NCI-H524 (cell line): ENCODE measurements at regions not wholly inside any gene's neighbourhood (a gene's known extent, or its start where the extent isn't known, plus 50 kb on each side); places are given as distances from the start of the nearest gene placed in this dataset.

Source experiments
- DNase-seq, 2 experiments: peaks; one replicate each; lab custom pipeline; 2025; lab: John Stamatoyannopoulos, UW

GRCh38 chr7:130961128-130961601 is 227.2 kb upstream of the KLF14 start:
- DNase-seq: no peak

GRCh38 chr7:130962109-130962508 is 228.1 kb upstream of the KLF14 start:
- no peak for DNase-seq

GRCh38 chr7:130963339-130963738 is 229.3 kb upstream of the KLF14 start:
- no peak for DNase-seq

- DNase-seq: no peak
These were observed 231.5 kb upstream of the KLF14 start for GRCh38 chr7:130965515-130965914.

- DNase-seq: no peak
These were observed 232.4 kb upstream of the KLF14 start for GRCh38 chr7:130966246-130967009.

GRCh38 chr7:130970196-130970595 is 236.2 kb upstream of the KLF14 start:
- DNase-seq: no peak

- DNase-seq: no peak
These were observed 236.7 kb upstream of the KLF14 start for GRCh38 chr7:130970696-130971095.

- no peak for DNase-seq
These were observed 237.3 kb upstream of the KLF14 start for GRCh38 chr7:130971297-130971696.

GRCh38 chr7:130972201-130972600 is 238.2 kb upstream of the KLF14 start:
- DNase-seq: no peak

- no peak for DNase-seq
These were observed 239.6 kb upstream of the KLF14 start for GRCh38 chr7:130973637-130974036.

- no peak for DNase-seq
These were observed 240.2 kb upstream of the KLF14 start for GRCh38 chr7:130974169-130974568.

GRCh38 chr7:130974794-130975193 is 240.8 kb upstream of the KLF14 start:
- no peak for DNase-seq

- DNase-seq: no peak
These were observed 241.7 kb upstream of the KLF14 start for GRCh38 chr7:130975731-130976130.

- peak in 1 of 2 experiments; percentile 34 for DNase-seq
These were observed 248.2 kb upstream of the KLF14 start for GRCh38 chr7:130982160-130982638.

GRCh38 chr7:130982651-130983050 is 248.6 kb upstream of the KLF14 start:
- DNase-seq: no peak

GRCh38 chr7:130985361-130985760 is 251.4 kb upstream of the KLF14 start:
- no peak for DNase-seq

- no peak for DNase-seq
These were observed 252.3 kb upstream of the KLF14 start for GRCh38 chr7:130986261-130986690.

GRCh38 chr7:130987092-130987491 is 253.1 kb upstream of the KLF14 start:
- no peak for DNase-seq

GRCh38 chr7:130988443-130988842 is 254.4 kb upstream of the KLF14 start:
- DNase-seq: peak in 1 of 2 experiments; percentile 4

- DNase-seq: no peak
These were observed 255.2 kb upstream of the KLF14 start for GRCh38 chr7:130989101-130989795.

GRCh38 chr7:130990178-130990832 is 256.3 kb upstream of the KLF14 start:
- no peak for DNase-seq

GRCh38 chr7:130993671-130994365 is 259.8 kb upstream of the KLF14 start:
- no peak for DNase-seq
